Tibial nerve (tissue), 4 donors: ENCODE measurements at regions not wholly inside any gene's neighbourhood (a gene's known extent, or its start where the extent isn't known, plus 50 kb on each side); places are given as distances from the start of the nearest gene placed in this dataset.

ENCODE experiments used
- DNase-seq, 2 donors: peaks; one replicate each; pipeline ENCODE4 v3.0.0-alpha.2; 2019; ENCODE audit warnings: low spot score in 2 of 2
- H3K27ac ChIP-seq, 4 donors: fragments of 200-600 bp; sonication (generic) in 3 of 4; one replicate each; pipeline ENCODE4 v1.5.1; 2017 to 2019; ENCODE audit warnings: mild to moderate bottlenecking in 1 of 4
- H3K27me3 ChIP-seq, 2 donors: fragments of 200-600 bp; sonication (generic) in 1 of 2; one replicate each; pipeline versions ENCODE4 v1.5.1 to v1.6.0; 2017 to 2019
- H3K36me3 ChIP-seq, 3 donors: fragments of 200-600 bp; sonication (generic); one replicate each; pipeline ENCODE4 v1.5.1; 2018 to 2019
- H3K4me1 ChIP-seq, 4 donors: fragments of 200-600 bp; sonication (generic) in 3 of 4; one replicate each; pipeline ENCODE4 v1.5.1; 2017 to 2019
- H3K4me3 ChIP-seq, 4 donors: fragments of 200-600 bp; sonication (generic) in 3 of 4; one replicate each; pipeline ENCODE4 v1.5.1; 2017 to 2019; ENCODE audit warnings: mild to moderate bottlenecking in 1 of 4, moderate library complexity in 1 of 4
- H3K9me3 ChIP-seq, 4 donors: fragments of 200-600 bp; sonication (generic) in 3 of 4; one replicate each; pipeline ENCODE4 v1.5.1; 2017 to 2019
- CTCF ChIP-seq, 5 experiments: fragments of 200-600 bp in 3 of 5; fragments of 450-650 bp in 2 of 5; sonication (generic) in 3 of 5; IDR thresholded peaks; one replicate each; pipeline ENCODE4 v1.5.1; 2016 to 2019; ENCODE audit warnings: antibody characterized with exemption in 5 of 5, mild to moderate bottlenecking in 3 of 5, moderate library complexity in 2 of 5
- EP300 ChIP-seq, 2 donors: sonication (generic); formaldehyde crosslinking; IDR thresholded peaks; one replicate each; pipeline ENCODE4 v1.6.1; 2017; ENCODE audit warnings: antibody characterized with exemption in 2 of 2, mild to moderate bottlenecking in 1 of 2
- POLR2A ChIP-seq, 2 donors: fragments of 450-650 bp; IDR thresholded peaks; one replicate each; pipeline ENCODE4 v1.6.1; 2017; ENCODE audit warnings: antibody characterized with exemption in 2 of 2, mild to moderate bottlenecking in 2 of 2, moderate library complexity in 2 of 2
- WGBS, 2 donors: methylation state at CpG; one replicate each; pipeline ENCODE4 v1.1.5; 2018; 5-methylcytosine and 5-hydroxymethylcytosine counted together

GRCh38 chr7:85510287-85510686 is 323.4 kb upstream of the SEMA3D start:
- WGBS, 2 donors, result 77 to 93% methylated on average over 2 of the region's 2 CpGs
- DNase-seq, result no peak
- TF ChIP-seq EP300 (IDR thresholded peaks at IDR 0.05), result no peak
- no peak for TF ChIP-seq CTCF (IDR thresholded peaks at IDR 0.05)
- TF ChIP-seq POLR2A (IDR thresholded peaks at IDR 0.05), result no peak

GRCh38 chr7:85509476-85509875 is 322.6 kb upstream of the SEMA3D start:
- no peak overlapping the region for H3K4me3 ChIP-seq
- H3K4me1 ChIP-seq, result no peaks in the 10 kb centered on the region
- TF ChIP-seq CTCF (IDR thresholded peaks at IDR 0.05), result no peak
- TF ChIP-seq EP300 (IDR thresholded peaks at IDR 0.05), result no peak
- TF ChIP-seq POLR2A (IDR thresholded peaks at IDR 0.05), result no peak
- H3K27ac ChIP-seq, result no peak overlapping the region
- no peak for DNase-seq
- no peaks in the 10 kb centered on the region for H3K9me3 ChIP-seq
- no peaks in the 10 kb centered on the region for H3K27me3 ChIP-seq
- no peaks in the 10 kb centered on the region for H3K36me3 ChIP-seq
- WGBS, 2 donors, result 85 to 96% methylated on average over 2 of the region's 2 CpGs

More at GRCh38 chr7:85510287-85510686, 323.4 kb upstream of the SEMA3D start:
- Histone ChIP-seq H3K27ac (no peak overlapping the region), H3K4me3 (no peak overlapping the region), H3K9me3 (no peaks in the 10 kb centered on the region), H3K36me3 (no peaks in the 10 kb centered on the region), H3K4me1 (no peaks in the 10 kb centered on the region), H3K27me3 (no peaks in the 10 kb centered on the region)

- Histone ChIP-seq H3K27ac (no peak overlapping the region), H3K4me1 (no peaks in the 10 kb centered on the region), H3K27me3 (no peaks in the 10 kb centered on the region), H3K36me3 (no peaks in the 10 kb centered on the region), H3K4me3 (no peak overlapping the region), H3K9me3 (no peaks in the 10 kb centered on the region)
- WGBS, 2 donors, result 86 to 89% methylated on average over 4 of the region's 4 CpGs
- no peak for DNase-seq
- TF ChIP-seq EP300 (IDR thresholded peaks at IDR 0.05) (no peak), CTCF (IDR thresholded peaks at IDR 0.05) (no peak), POLR2A (IDR thresholded peaks at IDR 0.05) (no peak)
Measured at GRCh38 chr7:85508642-85509410, 322.0 kb upstream of the SEMA3D start.

GRCh38 chr7:85498031-85498430 is 311.2 kb upstream of the SEMA3D start:
- Histone ChIP-seq H3K4me3 (no peak overlapping the region), H3K4me1 (no peaks in the 10 kb centered on the region), H3K27ac (no peak overlapping the region), H3K36me3 (no peaks in the 10 kb centered on the region), H3K27me3 (no peaks in the 10 kb centered on the region), H3K9me3 (peaks cover 0 to 6% (median 0%) of the 10 kb centered on the region in 4 donors)
- no peak for DNase-seq
- TF ChIP-seq POLR2A (IDR thresholded peaks at IDR 0.05), result no peak
- no peak for TF ChIP-seq EP300 (IDR thresholded peaks at IDR 0.05)
- TF ChIP-seq CTCF (IDR thresholded peaks at IDR 0.05), result no peak

GRCh38 chr7:85489498-85489897 is 302.6 kb upstream of the SEMA3D start:
- H3K4me3 ChIP-seq, result no peak overlapping the region
- H3K9me3 ChIP-seq, result peaks cover 0 to 8% (median 0%) of the 10 kb centered on the region in 4 donors
- H3K36me3 ChIP-seq, result no peaks in the 10 kb centered on the region
- no peak overlapping the region for H3K27ac ChIP-seq
- H3K27me3 ChIP-seq, result no peaks in the 10 kb centered on the region
- WGBS, 2 donors, result 49 to 50% methylated on average over 3 of the region's 3 CpGs
- TF ChIP-seq POLR2A (IDR thresholded peaks at IDR 0.05) (no peak), CTCF (IDR thresholded peaks at IDR 0.05) (no peak), EP300 (IDR thresholded peaks at IDR 0.05) (no peak)
- H3K4me1 ChIP-seq, result no peaks in the 10 kb centered on the region
- DNase-seq, result no peak
